Astrocyte (in vitro differentiated cells and primary cell): ENCODE measurements at regions not wholly inside any gene's neighbourhood (a gene's known extent, or its start where the extent isn't known, plus 50 kb on each side); places are given as distances from the start of the nearest gene placed in this dataset.

Experiments
- DNase-seq: peaks from one replicate; pipeline ENCODE4 v3.0.0-alpha.2; 2010; ENCODE audit warnings: low read depth
- FAIRE-seq: peaks from 2 replicates; lab custom pipeline; 2011; peaks lifted over from hg19 to GRCh38; lab: Jason Lieb, UNC
- H2AFZ ChIP-seq: 2 replicates; pipeline ENCODE4 v1.6.0; 2012; ENCODE audit warnings: low read depth, low read length, inconsistent platforms
- H3K27ac ChIP-seq: 2 replicates; pipeline ENCODE4 v1.5.1; 2011; ENCODE audit warnings: low read depth, low read length, inconsistent platforms
- H3K27me3 ChIP-seq: 2 replicates; pipeline ENCODE4 v1.6.0; 2011; ENCODE audit warnings: low read length, inconsistent platforms; ENCODE audit not compliant: insufficient read depth
- H3K36me3 ChIP-seq: 2 replicates; pipeline ENCODE4 v1.5.1; 2011; ENCODE audit warnings: low read length, inconsistent platforms; ENCODE audit not compliant: insufficient read depth
- H3K4me1 ChIP-seq: 2 replicates; pipeline ENCODE4 v1.5.1; 2011; ENCODE audit warnings: low read length, inconsistent platforms; ENCODE audit not compliant: insufficient read depth
- H3K4me2 ChIP-seq: 2 replicates; pipeline ENCODE4 v1.6.0; 2012; ENCODE audit warnings: low read length, inconsistent platforms
- H3K4me3 ChIP-seq: 2 replicates; pipeline ENCODE4 v1.5.1; 2011; ENCODE audit warnings: low read depth, mild to moderate bottlenecking, low read length, inconsistent platforms; ENCODE audit not compliant: insufficient read depth
- H3K79me2 ChIP-seq: 2 replicates; pipeline ENCODE4 v1.6.0; 2012; ENCODE audit warnings: mild to moderate bottlenecking, low read length, inconsistent platforms; ENCODE audit not compliant: insufficient read depth
- H3K9ac ChIP-seq: 2 replicates; pipeline ENCODE4 v1.6.0; 2012; ENCODE audit warnings: mild to moderate bottlenecking, low read length, inconsistent platforms
- H3K9me3 ChIP-seq: 2 replicates; pipeline ENCODE4 v1.5.1; 2012; ENCODE audit warnings: low read depth, mild to moderate bottlenecking, low read length, inconsistent platforms; ENCODE audit not compliant: insufficient read depth
- H4K20me1 ChIP-seq: 2 replicates; pipeline ENCODE4 v1.6.0; 2012; ENCODE audit warnings: low read length, inconsistent platforms; ENCODE audit not compliant: insufficient read depth
- H3K27ac Mint-ChIP-seq: one replicate; pipeline ENCODE4 v1.8.0; 2021; ENCODE audit warnings: mild to moderate bottlenecking, mixed read lengths; ENCODE audit not compliant: unreplicated experiment
- H3K27me3 Mint-ChIP-seq: one replicate; pipeline ENCODE4 v1.8.0; 2021; ENCODE audit warnings: low read depth, mixed read lengths; ENCODE audit not compliant: unreplicated experiment
- H3K36me3 Mint-ChIP-seq: one replicate; pipeline ENCODE4 v1.8.0; 2021; ENCODE audit warnings: low read depth, mixed read lengths; ENCODE audit not compliant: unreplicated experiment
- H3K4me1 Mint-ChIP-seq: one replicate; pipeline ENCODE4 v1.8.0; 2021; ENCODE audit warnings: low read depth, mixed read lengths; ENCODE audit not compliant: unreplicated experiment
- H3K4me3 Mint-ChIP-seq: one replicate; pipeline ENCODE4 v1.8.0; 2021; ENCODE audit warnings: mild to moderate bottlenecking, moderate library complexity, mixed read lengths; ENCODE audit not compliant: unreplicated experiment
- H3K9me3 Mint-ChIP-seq: one replicate; pipeline ENCODE4 v1.8.0; 2021; ENCODE audit warnings: mild to moderate bottlenecking, mixed read lengths; ENCODE audit not compliant: unreplicated experiment
- CTCF ChIP-seq: IDR thresholded peaks from 2 replicates; pipeline ENCODE4 v1.5.1; 2011; ENCODE audit warnings: low read depth, mild to moderate bottlenecking, inconsistent platforms, low read length, moderate library complexity; ENCODE audit not compliant: insufficient read depth
- EZH2 ChIP-seq: IDR thresholded peaks from 2 replicates; pipeline ENCODE4 v1.6.1; 2012; ENCODE audit warnings: mild to moderate bottlenecking, low read length, inconsistent platforms; ENCODE audit not compliant: insufficient read depth

GRCh38 chr12:13631873-13632272 lies 349.5 kb downstream of the GRIN2B start:
- Mint-ChIP-seq H3K27me3 (peaks cover 14% of the 10 kb centered on the region), H3K27ac (no peak overlapping the region), H3K4me1 (no peaks in the 10 kb centered on the region), H3K36me3 (no peaks in the 10 kb centered on the region), H3K4me3 (no peak overlapping the region), H3K9me3 (peaks cover 3% of the 10 kb centered on the region)
- Histone ChIP-seq H3K9me3 (no peaks in the 10 kb centered on the region), H4K20me1 (no peaks in the 10 kb centered on the region), H3K4me1 (no peaks in the 10 kb centered on the region), H3K9ac (no peak overlapping the region), H3K36me3 (no peaks in the 10 kb centered on the region), H3K27ac (no peak overlapping the region), H3K27me3 (no peaks in the 10 kb centered on the region), H2AFZ (no peak overlapping the region), H3K79me2 (no peaks in the 10 kb centered on the region), H3K4me3 (no peak overlapping the region), H3K4me2 (no peak overlapping the region)
- no peak for DNase-seq
- TF ChIP-seq CTCF, result no peak
- no peak for TF ChIP-seq EZH2
- FAIRE-seq, result no peak

- no peaks in the 10 kb centered on the region for H3K4me1 Mint-ChIP-seq
- no peak overlapping the region for H3K4me3 Mint-ChIP-seq
- Histone ChIP-seq H3K9me3 (no peaks in the 10 kb centered on the region), H3K36me3 (no peaks in the 10 kb centered on the region), H3K4me3 (no peak overlapping the region), H3K4me2 (no peak overlapping the region), H2AFZ (no peak overlapping the region), H3K79me2 (no peaks in the 10 kb centered on the region), H3K27ac (no peak overlapping the region), H3K4me1 (no peaks in the 10 kb centered on the region), H4K20me1 (no peaks in the 10 kb centered on the region), H3K27me3 (no peaks in the 10 kb centered on the region), H3K9ac (no peak overlapping the region)
- no peaks in the 10 kb centered on the region for H3K36me3 Mint-ChIP-seq
- no peak for DNase-seq
- H3K27ac Mint-ChIP-seq, result no peak overlapping the region
- FAIRE-seq, result no peak
- TF ChIP-seq CTCF (no peak), EZH2 (no peak)
- peaks cover 3% of the 10 kb centered on the region for H3K9me3 Mint-ChIP-seq
- H3K27me3 Mint-ChIP-seq, result peaks cover 14% of the 10 kb centered on the region
Observed at GRCh38 chr12:13630354-13630753, 351.0 kb downstream of the GRIN2B start.

GRCh38 chr12:13628067-13628466 lies 353.3 kb downstream of the GRIN2B start:
- Histone ChIP-seq H3K27me3 (no peaks in the 10 kb centered on the region), H3K27ac (no peak overlapping the region), H3K79me2 (no peaks in the 10 kb centered on the region), H2AFZ (no peak overlapping the region), H3K4me2 (no peak overlapping the region), H3K4me1 (no peaks in the 10 kb centered on the region), H3K36me3 (no peaks in the 10 kb centered on the region), H3K9ac (no peak overlapping the region), H3K9me3 (no peaks in the 10 kb centered on the region), H4K20me1 (no peaks in the 10 kb centered on the region), H3K4me3 (no peak overlapping the region)
- no peak overlapping the region for H3K27ac Mint-ChIP-seq
- H3K27me3 Mint-ChIP-seq, result peaks cover 10% of the 10 kb centered on the region
- FAIRE-seq (no peak), DNase-seq (no peak)
- no peaks in the 10 kb centered on the region for H3K4me1 Mint-ChIP-seq
- TF ChIP-seq CTCF, result no peak
- TF ChIP-seq EZH2, result no peak
- H3K4me3 Mint-ChIP-seq, result no peak overlapping the region
- H3K9me3 Mint-ChIP-seq, result no peaks in the 10 kb centered on the region
- no peaks in the 10 kb centered on the region for H3K36me3 Mint-ChIP-seq
